ENCODE measurements at regions not wholly inside any gene's neighbourhood (a gene's known extent, or its start where the extent isn't known, plus 50 kb on each side); places are given as distances from the start of the nearest gene placed in this dataset.
A peak's percentile ranks its signal among the peaks of the same experiment; 100 is the strongest.

DNA sequence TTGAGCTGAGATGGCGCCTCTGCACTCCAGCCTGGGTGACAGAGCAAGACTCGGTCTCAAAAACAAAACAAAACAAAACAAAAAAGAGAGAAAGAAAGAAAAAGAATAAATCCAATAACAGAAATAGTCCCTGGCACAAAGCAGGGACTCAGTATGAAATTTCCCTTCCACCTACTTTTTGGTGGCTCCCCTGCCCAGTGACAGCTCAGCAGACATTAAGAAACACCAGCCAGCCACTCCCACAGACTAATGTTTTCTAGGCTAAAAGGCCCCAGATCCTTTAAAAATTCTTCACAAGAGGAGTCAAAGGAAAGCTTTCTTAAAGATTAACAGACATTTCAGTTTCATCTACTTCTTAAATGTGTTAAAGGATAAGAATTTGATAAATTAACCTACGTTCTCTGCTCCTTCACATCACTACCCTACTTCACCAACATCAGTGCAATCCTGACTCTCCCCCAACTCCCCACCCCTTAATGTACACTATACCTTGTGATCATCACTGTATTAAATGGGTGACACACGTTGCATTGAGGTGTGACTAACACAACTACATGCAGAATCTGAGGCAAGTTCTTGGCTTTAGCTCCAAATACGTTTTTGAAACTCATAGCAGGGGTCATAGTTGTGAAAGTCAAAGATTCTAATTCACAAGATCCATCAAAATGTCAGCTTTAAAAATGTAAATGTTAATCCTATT lies 114.5 kb upstream of the CAV2 start:
- H3K27me3 ChIP-seq, result no peaks in the 10 kb centered on the region
- H3K27ac ChIP-seq (replicated peaks in 1 of 4), result no peak overlapping the region
- no peaks in the 10 kb centered on the region for H3K36me3 ChIP-seq
- DNase-seq (ENCODE audit: extremely low spot score), result no peak
- H3K9me3 ChIP-seq, result no peaks in the 10 kb centered on the region
- intact Hi-C loops (cut with DNase I), result no loop called here
- 80% methylated on average over 5 of the region's 5 CpGs for WGBS
- H3K4me1 ChIP-seq, result peaks cover 4 to 8% (median 8%) of the 10 kb centered on the region in 4 donors
- no peak overlapping the region for H3K4me3 ChIP-seq
- no peak for TF ChIP-seq POLR2AphosphoS5 (IDR thresholded peaks at IDR 0.05)
- no peak for TF ChIP-seq POLR2A (IDR thresholded peaks at IDR 0.05; ENCODE audit: low read depth)
- no peak for TF ChIP-seq CTCF (IDR thresholded peaks at IDR 0.05)
- no peak for TF ChIP-seq EP300 (IDR thresholded peaks at IDR 0.05)

GRCh38 chr7:116386674-116387073 lies 112.9 kb upstream of the CAV2 start:
- Histone ChIP-seq H3K9me3 (no peaks in the 10 kb centered on the region), H3K27me3 (no peaks in the 10 kb centered on the region), H3K27ac (replicated peaks in 1 of 4) (no peak overlapping the region), H3K4me1 (no peaks in the 10 kb centered on the region), H3K36me3 (no peaks in the 10 kb centered on the region), H3K4me3 (no peak overlapping the region)
- WGBS, result 96% methylated on average over 5 of the region's 5 CpGs
- intact Hi-C loops (cut with DNase I), result no loop called here
- DNase-seq (ENCODE audit: extremely low spot score), result no peak
- no peak for TF ChIP-seq CTCF (IDR thresholded peaks at IDR 0.05)
- TF ChIP-seq POLR2AphosphoS5 (IDR thresholded peaks at IDR 0.05), result no peak
- no peak for TF ChIP-seq EP300 (IDR thresholded peaks at IDR 0.05)
- TF ChIP-seq POLR2A (IDR thresholded peaks at IDR 0.05; ENCODE audit: low read depth), result no peak

DNA sequence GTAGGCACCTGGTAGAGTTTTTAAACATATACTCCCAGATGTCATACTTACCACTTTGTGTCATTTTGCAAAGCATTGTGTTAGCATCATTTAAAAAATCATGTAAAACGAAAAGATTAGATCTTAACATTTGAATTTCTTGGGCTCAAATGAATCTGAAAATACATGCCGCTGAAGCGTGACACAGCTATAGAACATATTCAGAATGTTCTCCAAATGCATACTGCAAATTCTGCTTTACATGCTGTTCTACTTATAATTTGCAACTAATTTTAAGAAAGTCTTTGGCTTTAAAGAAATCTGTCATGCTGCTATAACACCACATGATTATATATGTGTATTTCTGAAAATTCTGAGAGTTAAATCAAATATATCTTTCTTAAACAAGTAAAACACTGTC lies 109.2 kb upstream of the CAV2 start:
- TF ChIP-seq EP300 (IDR thresholded peaks at IDR 0.05) (no peak), POLR2A (IDR thresholded peaks at IDR 0.05; ENCODE audit: low read depth) (no peak)
- Histone ChIP-seq H3K27me3 (no peaks in the 10 kb centered on the region), H3K4me1 (peaks cover 17 to 26% (median 20%) of the 10 kb centered on the region in 4 donors), H3K9me3 (no peaks in the 10 kb centered on the region), H3K36me3 (no peaks in the 10 kb centered on the region), H3K4me3 (no peak overlapping the region), H3K27ac (replicated peaks in 1 of 4) (no peak overlapping the region)
- DNase-seq (ENCODE audit: extremely low spot score), result no peak
- 95% methylated on average over 3 of the region's 3 CpGs for WGBS
- intact Hi-C loops (cut with DNase I), result no loop called here

DNA sequence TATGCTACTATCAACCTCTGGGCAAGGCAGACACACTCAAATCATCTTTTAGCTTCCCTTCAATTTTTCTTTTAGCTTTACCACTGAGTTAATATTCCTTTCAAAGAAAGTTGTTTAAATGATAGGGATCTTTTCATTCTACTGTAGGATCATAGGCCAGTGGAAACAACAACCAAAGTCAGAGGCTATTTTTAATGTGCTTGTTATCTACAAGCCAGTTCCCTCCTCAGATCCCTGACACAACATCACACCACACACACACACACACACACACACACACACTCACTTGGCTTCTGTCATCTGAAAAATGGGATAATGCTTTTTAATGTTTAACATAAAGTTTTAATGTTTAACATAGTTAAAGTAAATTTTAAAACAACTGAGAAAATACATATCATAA lies 106.7 kb upstream of the CAV2 start:
- intact Hi-C loops (cut with DNase I), result no loop called here

GRCh38 chr7:116393654-116394053 lies 105.9 kb upstream of the CAV2 start:
- Histone ChIP-seq H3K27me3 (no peaks in the 10 kb centered on the region), H3K9me3 (no peaks in the 10 kb centered on the region), H3K36me3 (no peaks in the 10 kb centered on the region), H3K4me3 (no peak overlapping the region), H3K4me1 (peaks cover 20 to 34% (median 28%) of the 10 kb centered on the region in 4 donors), H3K27ac (replicated peaks in 1 of 4) (peak overlapping the region; percentile 4 to 56 (median 43))
- WGBS, result 38% methylated on average over 6 of the region's 6 CpGs
- intact Hi-C loops (cut with DNase I), result no loop called here
- peak; percentile 24 to 50 for TF ChIP-seq POLR2AphosphoS5 (IDR thresholded peaks at IDR 0.05)
- no peak for TF ChIP-seq POLR2A (IDR thresholded peaks at IDR 0.05; ENCODE audit: low read depth)
- DNase-seq (ENCODE audit: extremely low spot score), result no peak

More for the DNA sequence above, 106.7 kb upstream of the CAV2 start:
- peak overlapping the region in 1 of 4 donors; percentile 56 for H3K27ac ChIP-seq (replicated peaks in 1 of 4)
- no peaks in the 10 kb centered on the region for H3K9me3 ChIP-seq
- H3K4me1 ChIP-seq, result peaks cover 20 to 34% (median 28%) of the 10 kb centered on the region in 4 donors
- no peak overlapping the region for H3K4me3 ChIP-seq
- TF ChIP-seq CTCF (IDR thresholded peaks at IDR 0.05) (no peak), POLR2AphosphoS5 (IDR thresholded peaks at IDR 0.05) (no peak), POLR2A (IDR thresholded peaks at IDR 0.05; ENCODE audit: low read depth) (no peak), EP300 (IDR thresholded peaks at IDR 0.05) (no peak)
- no peaks in the 10 kb centered on the region for H3K36me3 ChIP-seq
- no peak for DNase-seq (ENCODE audit: extremely low spot score)
- no peaks in the 10 kb centered on the region for H3K27me3 ChIP-seq

DNA sequence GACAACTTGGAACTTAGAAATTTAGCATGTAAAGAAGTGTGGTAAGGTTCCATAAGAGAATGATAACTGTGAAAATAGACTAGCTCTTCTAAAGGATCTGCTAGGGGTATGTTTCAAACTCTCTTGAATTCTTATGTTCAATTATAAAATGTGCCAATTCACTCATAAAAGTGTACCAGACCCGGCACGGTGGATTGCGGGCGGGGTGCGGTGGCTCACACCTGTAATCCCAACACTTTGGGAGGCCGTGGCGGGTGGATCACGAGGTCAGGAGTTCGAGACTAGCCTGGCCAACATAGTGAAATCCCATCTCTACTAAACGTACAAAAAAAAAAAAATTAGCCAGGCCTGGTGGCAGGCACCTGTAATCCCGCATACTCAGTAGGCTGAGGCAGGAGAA lies 105.4 kb upstream of the CAV2 start:
- peaks cover 20 to 34% (median 28%) of the 10 kb centered on the region in 4 donors for H3K4me1 ChIP-seq
- H3K27ac ChIP-seq (replicated peaks in 1 of 4), result peak overlapping the region; percentile 4 to 56 (median 43)
- DNase-seq (ENCODE audit: extremely low spot score), result no peak
- no peaks in the 10 kb centered on the region for H3K9me3 ChIP-seq
- 90% methylated on average over 11 of the region's 11 CpGs for WGBS
- intact Hi-C loops (cut with DNase I), result no loop called here
- H3K4me3 ChIP-seq, result no peak overlapping the region
- TF ChIP-seq EP300 (IDR thresholded peaks at IDR 0.05) (no peak), POLR2AphosphoS5 (IDR thresholded peaks at IDR 0.05) (no peak), CTCF (IDR thresholded peaks at IDR 0.05) (no peak), POLR2A (IDR thresholded peaks at IDR 0.05; ENCODE audit: low read depth) (no peak)
- H3K27me3 ChIP-seq, result no peaks in the 10 kb centered on the region
- H3K36me3 ChIP-seq, result no peaks in the 10 kb centered on the region

Data from esophagus muscularis mucosa (tissue), 4 donors.